ENCODE measurements at regions not wholly inside any gene's neighbourhood (a gene's known extent, or its start where the extent isn't known, plus 50 kb on each side); places are given as distances from the start of the nearest gene placed in this dataset.

DNA sequence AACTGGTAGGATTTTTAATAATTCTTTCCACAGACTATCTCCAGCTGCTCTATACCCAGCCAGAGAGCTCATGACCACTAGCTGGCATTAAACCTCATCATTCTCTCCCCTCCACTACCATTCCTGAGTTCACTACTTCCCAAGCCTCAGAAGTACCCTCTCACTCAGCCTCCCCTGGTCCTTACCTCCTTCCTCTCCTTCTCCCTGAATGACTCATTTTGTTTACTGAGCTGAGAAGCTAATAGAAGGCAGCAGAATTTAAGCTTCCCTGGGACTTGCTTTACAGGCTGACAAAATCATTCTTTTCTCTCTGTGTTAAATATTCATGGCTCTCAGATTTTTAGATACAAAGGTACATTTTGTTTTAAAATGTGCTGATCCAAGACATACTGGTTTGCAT is 305.4 kb downstream of the TLR4 start:
- TF ChIP-seq CTCF (IDR thresholded peaks at IDR 0.05; ENCODE audit: poor library complexity, severe bottlenecking), result no peak
- H3K36me3 ChIP-seq (ENCODE audit: insufficient read depth, low read length), result no peaks in the 10 kb centered on the region

DNA sequence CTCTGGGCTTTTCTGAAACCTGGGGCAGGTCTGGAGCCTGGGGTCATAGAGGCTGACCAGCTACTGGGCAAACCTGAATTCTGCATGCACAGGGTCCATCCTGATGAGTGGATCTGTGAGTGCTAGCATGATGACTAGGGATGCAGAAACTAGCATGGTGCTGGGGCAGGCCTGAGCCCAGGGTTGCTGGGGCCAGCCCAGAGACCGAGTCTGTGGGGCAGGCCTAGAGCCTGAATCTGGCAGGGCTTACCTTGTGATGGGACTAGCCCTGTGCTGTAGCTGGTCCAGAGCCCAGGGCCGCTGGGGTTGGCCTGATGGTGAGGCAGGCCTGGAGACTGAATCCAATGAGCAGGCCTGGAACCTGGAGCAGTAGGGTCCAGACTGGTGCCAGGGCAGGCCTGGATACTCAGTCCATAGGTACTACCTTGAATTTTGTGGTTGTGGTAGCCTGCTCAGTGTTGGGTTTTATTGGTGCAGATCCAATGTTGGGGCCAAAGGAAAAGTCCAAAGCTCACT is 313.5 kb downstream of the TLR4 start:
- Histone ChIP-seq H3K4me2 (ENCODE audit: low read length) (no peak overlapping the region), H3F3A (ENCODE audit: insufficient read depth, low read length, poor library complexity, severe bottlenecking) (no peaks in the 10 kb centered on the region), H3K79me2 (replicated peaks; ENCODE audit: insufficient read depth, low read length) (no peaks in the 10 kb centered on the region), H3K9me3 (ENCODE audit: low read length) (no peaks in the 10 kb centered on the region), H4K20me1 (ENCODE audit: insufficient read depth) (no peaks in the 10 kb centered on the region), H3K27ac (ENCODE audit: low read length) (no peak overlapping the region), H3K36me3 (ENCODE audit: insufficient read depth, low read length) (no peaks in the 10 kb centered on the region), H2AFZ (ENCODE audit: low read depth, low read length) (no peak overlapping the region), H3K27me3 (ENCODE audit: insufficient read depth, low read depth, low read length) (no peaks in the 10 kb centered on the region), H3K4me3 (ENCODE audit: low read length) (no peak overlapping the region), H3K9ac (ENCODE audit: low read length) (no peak overlapping the region), H3K9me2 (ENCODE audit: insufficient read depth, low read length) (no peaks in the 10 kb centered on the region)
- no peak for TF ChIP-seq POLR2AphosphoS5 (IDR thresholded peaks at IDR 0.05)
- TF ChIP-seq, protein P1, sequence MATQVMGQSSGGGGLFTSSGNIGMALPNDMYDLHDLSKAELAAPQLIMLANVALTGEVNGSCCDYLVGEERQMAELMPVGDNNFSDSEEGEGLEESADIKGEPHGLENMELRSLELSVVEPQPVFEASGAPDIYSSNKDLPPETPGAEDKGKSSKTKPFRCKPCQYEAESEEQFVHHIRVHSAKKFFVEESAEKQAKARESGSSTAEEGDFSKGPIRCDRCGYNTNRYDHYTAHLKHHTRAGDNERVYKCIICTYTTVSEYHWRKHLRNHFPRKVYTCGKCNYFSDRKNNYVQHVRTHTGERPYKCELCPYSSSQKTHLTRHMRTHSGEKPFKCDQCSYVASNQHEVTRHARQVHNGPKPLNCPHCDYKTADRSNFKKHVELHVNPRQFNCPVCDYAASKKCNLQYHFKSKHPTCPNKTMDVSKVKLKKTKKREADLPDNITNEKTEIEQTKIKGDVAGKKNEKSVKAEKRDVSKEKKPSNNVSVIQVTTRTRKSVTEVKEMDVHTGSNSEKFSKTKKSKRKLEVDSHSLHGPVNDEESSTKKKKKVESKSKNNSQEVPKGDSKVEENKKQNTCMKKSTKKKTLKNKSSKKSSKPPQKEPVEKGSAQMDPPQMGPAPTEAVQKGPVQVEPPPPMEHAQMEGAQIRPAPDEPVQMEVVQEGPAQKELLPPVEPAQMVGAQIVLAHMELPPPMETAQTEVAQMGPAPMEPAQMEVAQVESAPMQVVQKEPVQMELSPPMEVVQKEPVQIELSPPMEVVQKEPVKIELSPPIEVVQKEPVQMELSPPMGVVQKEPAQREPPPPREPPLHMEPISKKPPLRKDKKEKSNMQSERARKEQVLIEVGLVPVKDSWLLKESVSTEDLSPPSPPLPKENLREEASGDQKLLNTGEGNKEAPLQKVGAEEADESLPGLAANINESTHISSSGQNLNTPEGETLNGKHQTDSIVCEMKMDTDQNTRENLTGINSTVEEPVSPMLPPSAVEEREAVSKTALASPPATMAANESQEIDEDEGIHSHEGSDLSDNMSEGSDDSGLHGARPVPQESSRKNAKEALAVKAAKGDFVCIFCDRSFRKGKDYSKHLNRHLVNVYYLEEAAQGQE (IDR thresholded peaks at IDR 0.05; ENCODE audit: borderline replicate concordance), result no peak

More for the DNA sequence above, 305.4 kb downstream of the TLR4 start:
- H3K9ac ChIP-seq (ENCODE audit: low read length), result no peak overlapping the region
- H3K27me3 ChIP-seq (ENCODE audit: insufficient read depth, low read depth, low read length), result no peaks in the 10 kb centered on the region
- no peaks in the 10 kb centered on the region for H3K9me3 ChIP-seq (ENCODE audit: low read length)
- no peak overlapping the region for H3K4me3 ChIP-seq (ENCODE audit: low read length)
- H3K27ac ChIP-seq (ENCODE audit: low read length), result no peak overlapping the region
- H3K4me2 ChIP-seq (ENCODE audit: low read length), result no peak overlapping the region
- no peaks in the 10 kb centered on the region for H4K20me1 ChIP-seq (ENCODE audit: insufficient read depth)
- no peak overlapping the region for H2AFZ ChIP-seq (ENCODE audit: low read depth, low read length)
- no peaks in the 10 kb centered on the region for H3F3A ChIP-seq (ENCODE audit: insufficient read depth, low read length, poor library complexity, severe bottlenecking)
- H3K9me2 ChIP-seq (ENCODE audit: insufficient read depth, low read length), result no peaks in the 10 kb centered on the region
- H3K79me2 ChIP-seq (replicated peaks; ENCODE audit: insufficient read depth, low read length), result no peaks in the 10 kb centered on the region

DNA sequence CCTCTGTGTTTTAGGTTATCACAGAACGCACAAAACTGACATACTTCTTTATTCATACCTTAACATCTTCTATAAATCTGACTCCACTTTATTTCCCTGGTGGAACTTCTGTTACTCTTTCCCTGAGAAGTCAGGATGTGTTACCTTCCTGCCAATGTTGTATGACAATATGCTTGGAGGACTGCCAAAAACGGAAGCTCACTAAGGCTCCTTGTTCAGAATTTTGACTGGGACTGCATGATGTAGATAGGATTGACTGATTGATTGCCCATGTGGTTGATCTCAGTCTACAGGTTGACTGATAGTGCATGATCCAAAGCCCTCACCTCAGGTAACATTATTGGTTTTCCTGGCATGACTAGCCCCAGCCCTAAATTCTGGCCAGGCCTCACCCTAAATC is 319.4 kb downstream of the TLR4 start:
- Histone ChIP-seq H3K9me3 (ENCODE audit: low read length) (no peaks in the 10 kb centered on the region), H3F3A (ENCODE audit: insufficient read depth, low read length, poor library complexity, severe bottlenecking) (no peaks in the 10 kb centered on the region), H3K9ac (ENCODE audit: low read length) (no peak overlapping the region), H4K20me1 (ENCODE audit: insufficient read depth) (no peaks in the 10 kb centered on the region), H2AFZ (ENCODE audit: low read depth, low read length) (no peak overlapping the region), H3K79me2 (replicated peaks; ENCODE audit: insufficient read depth, low read length) (no peaks in the 10 kb centered on the region), H3K9me2 (ENCODE audit: insufficient read depth, low read length) (no peaks in the 10 kb centered on the region), H3K4me3 (ENCODE audit: low read length) (no peak overlapping the region), H3K27ac (ENCODE audit: low read length) (no peak overlapping the region), H3K4me2 (ENCODE audit: low read length) (no peak overlapping the region), H3K27me3 (ENCODE audit: insufficient read depth, low read depth, low read length) (no peaks in the 10 kb centered on the region), H3K36me3 (ENCODE audit: insufficient read depth, low read length) (no peaks in the 10 kb centered on the region)
- TF ChIP-seq CTCF (IDR thresholded peaks at IDR 0.05; ENCODE audit: poor library complexity, severe bottlenecking) (no peak), SMC3 (conservative IDR thresholded peaks at IDR 0.05; ENCODE audit: poor library complexity) (no peak), TAF1 (IDR thresholded peaks at IDR 0.05; ENCODE audit: low read depth) (no peak), RAD21 (conservative IDR thresholded peaks at IDR 0.05) (no peak), EZH2 (IDR thresholded peaks at IDR 0.05; ENCODE audit: borderline replicate concordance, insufficient read depth, low read length, poor library complexity, severe bottlenecking) (no peak)

Measured in neural cell (in vitro differentiated cells).